Calu3 (cell line): ENCODE measurements at regions not wholly inside any gene's neighbourhood (a gene's known extent, or its start where the extent isn't known, plus 50 kb on each side); places are given as distances from the start of the nearest gene placed in this dataset.

Source experiments
- BruUV-seq: library from RNA; stranded (reverse); fragments of 400-500 nt; replicated peaks from 2 replicates; lab custom pipeline; 2021; lab: Mats Ljungman, UMichigan
- CTCF ChIA-PET: fragments of 300-600 bp; sonication (Branson Sonifier 250); formaldehyde crosslinking; loops from one replicate; lab custom pipeline; 2022; ENCODE audit warnings: antibody characterized with exemption; lab: Charles Lee
- DNase-seq: peaks from one replicate; pipeline ENCODE4 v3.0.0; 2022
- H3K27ac Mint-ChIP-seq: one replicate; pipeline ENCODE4 v1.8.0; 2022; ENCODE audit warnings: mixed read lengths; ENCODE audit not compliant: unreplicated experiment
- H3K27me3 Mint-ChIP-seq: one replicate; pipeline ENCODE4 v1.8.0; 2022; ENCODE audit warnings: mixed read lengths; ENCODE audit not compliant: unreplicated experiment
- H3K36me3 Mint-ChIP-seq: one replicate; pipeline ENCODE4 v1.8.0; 2022; ENCODE audit warnings: mild to moderate bottlenecking, moderate library complexity, mixed read lengths; ENCODE audit not compliant: insufficient read depth, unreplicated experiment
- H3K4me1 Mint-ChIP-seq: one replicate; pipeline ENCODE4 v1.8.0; 2022; ENCODE audit warnings: mild to moderate bottlenecking, low read depth, mixed read lengths; ENCODE audit not compliant: unreplicated experiment
- H3K4me3 Mint-ChIP-seq: one replicate; pipeline ENCODE4 v1.8.0; 2022; ENCODE audit warnings: mild to moderate bottlenecking, low read depth, moderate library complexity, mixed read lengths; ENCODE audit not compliant: unreplicated experiment
- H3K9me3 Mint-ChIP-seq: one replicate; pipeline ENCODE4 v1.8.0; 2022; ENCODE audit warnings: low read depth, mixed read lengths; ENCODE audit not compliant: unreplicated experiment
- intact Hi-C: fragments of 100-400 bp; cut with micrococcal nuclease; formaldehyde crosslinking; loops from one replicate; pipeline ENCODE4 v1.10.0; 2022; ENCODE audit not compliant: unreplicated experiment
- TF ChIP-seq, protein P1 (sequence below): fragments of 200-600 bp; IDR thresholded peaks from one replicate; pipeline ENCODE4 v1.8.0; 2022; ENCODE audit warnings: antibody characterized with exemption; ENCODE audit not compliant: unreplicated experiment

DNA sequence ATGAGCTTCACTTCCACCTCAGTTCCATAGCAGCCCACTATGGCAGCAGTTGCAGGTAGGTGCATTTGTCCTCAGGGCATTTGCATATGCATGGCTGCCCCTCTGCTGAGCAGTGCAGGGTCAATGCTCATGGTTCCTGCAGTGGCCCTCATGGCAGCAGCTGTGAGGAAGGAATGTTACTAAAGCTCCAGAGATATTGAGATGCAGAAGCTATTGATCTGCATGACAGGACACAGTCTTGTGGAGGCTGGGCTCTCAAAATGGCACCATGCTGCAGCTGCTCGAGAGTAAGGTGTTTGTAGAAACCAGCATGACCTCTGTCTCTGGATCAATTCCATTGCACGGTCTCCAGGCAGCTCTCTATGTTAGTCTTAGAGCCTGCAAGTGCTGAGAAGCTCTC lies 179.2 kb upstream of the PCDH18 start:
- no peaks in the 10 kb centered on the region for H3K4me1 Mint-ChIP-seq
- no peaks in the 10 kb centered on the region for H3K36me3 Mint-ChIP-seq
- intact Hi-C loops = no loop called here
- BruUV-seq = no TSS peak
- TF ChIP-seq, protein P1, sequence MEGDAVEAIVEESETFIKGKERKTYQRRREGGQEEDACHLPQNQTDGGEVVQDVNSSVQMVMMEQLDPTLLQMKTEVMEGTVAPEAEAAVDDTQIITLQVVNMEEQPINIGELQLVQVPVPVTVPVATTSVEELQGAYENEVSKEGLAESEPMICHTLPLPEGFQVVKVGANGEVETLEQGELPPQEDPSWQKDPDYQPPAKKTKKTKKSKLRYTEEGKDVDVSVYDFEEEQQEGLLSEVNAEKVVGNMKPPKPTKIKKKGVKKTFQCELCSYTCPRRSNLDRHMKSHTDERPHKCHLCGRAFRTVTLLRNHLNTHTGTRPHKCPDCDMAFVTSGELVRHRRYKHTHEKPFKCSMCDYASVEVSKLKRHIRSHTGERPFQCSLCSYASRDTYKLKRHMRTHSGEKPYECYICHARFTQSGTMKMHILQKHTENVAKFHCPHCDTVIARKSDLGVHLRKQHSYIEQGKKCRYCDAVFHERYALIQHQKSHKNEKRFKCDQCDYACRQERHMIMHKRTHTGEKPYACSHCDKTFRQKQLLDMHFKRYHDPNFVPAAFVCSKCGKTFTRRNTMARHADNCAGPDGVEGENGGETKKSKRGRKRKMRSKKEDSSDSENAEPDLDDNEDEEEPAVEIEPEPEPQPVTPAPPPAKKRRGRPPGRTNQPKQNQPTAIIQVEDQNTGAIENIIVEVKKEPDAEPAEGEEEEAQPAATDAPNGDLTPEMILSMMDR = no peak
- H3K27ac Mint-ChIP-seq = no peak overlapping the region
- CTCF ChIA-PET = no interaction called here
- H3K4me3 Mint-ChIP-seq = no peak overlapping the region
- H3K27me3 Mint-ChIP-seq = no peaks in the 10 kb centered on the region
- no peaks in the 10 kb centered on the region for H3K9me3 Mint-ChIP-seq
- no peak for DNase-seq

DNA sequence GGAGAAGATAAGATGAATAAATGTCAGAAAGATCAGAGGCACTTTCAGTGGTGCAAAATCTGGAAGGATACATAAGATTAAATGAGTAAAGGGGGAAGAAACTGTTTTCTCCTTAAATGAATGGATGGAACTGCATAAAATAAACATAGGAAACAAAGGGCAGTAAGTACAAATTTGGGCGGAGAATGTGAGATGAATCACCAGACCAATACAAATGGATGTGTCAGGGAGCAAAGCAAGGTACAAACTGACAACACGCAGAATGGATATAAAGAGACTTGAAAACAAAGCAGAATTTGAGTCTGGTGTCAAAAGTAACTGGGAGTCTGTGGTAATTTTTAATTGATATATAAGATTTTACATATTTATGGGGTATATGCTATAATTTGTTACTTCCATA lies 175.3 kb upstream of the PCDH18 start:
- no peak overlapping the region for H3K27ac Mint-ChIP-seq

DNA sequence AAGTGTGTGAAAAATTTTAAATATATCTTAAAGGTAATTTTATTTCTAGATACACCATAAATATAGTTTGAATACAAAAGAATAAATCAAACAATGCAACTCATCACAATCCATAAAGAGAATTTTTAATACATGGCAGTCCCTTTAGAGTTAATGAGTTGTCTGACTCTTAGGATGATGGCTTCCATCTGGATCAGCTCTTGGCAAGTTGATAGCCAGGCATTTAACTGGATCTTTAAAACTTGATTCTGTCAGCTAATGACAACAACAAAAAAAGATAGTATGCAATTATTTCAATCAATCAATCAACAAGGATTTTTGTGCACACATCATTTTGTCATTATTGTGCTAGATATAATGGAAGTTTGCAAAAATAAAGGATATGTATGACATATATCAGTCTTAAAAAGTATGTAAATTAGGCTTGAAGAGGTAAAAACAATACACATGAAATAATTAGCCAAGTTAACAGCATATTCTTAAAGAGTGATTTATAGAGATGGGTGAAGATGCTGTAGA lies 174.9 kb upstream of the PCDH18 start:
- Mint-ChIP-seq H3K27me3 (no peaks in the 10 kb centered on the region), H3K4me3 (no peak overlapping the region), H3K4me1 (no peaks in the 10 kb centered on the region), H3K36me3 (no peaks in the 10 kb centered on the region), H3K27ac (no peak overlapping the region), H3K9me3 (no peaks in the 10 kb centered on the region)
- TF ChIP-seq, protein P1 = no peak
- BruUV-seq = no TSS peak
- DNase-seq = no peak
- intact Hi-C loops = no loop called here
- CTCF ChIA-PET = no interaction called here

More for the DNA sequence above, 175.3 kb upstream of the PCDH18 start:
- H3K4me1 Mint-ChIP-seq = no peaks in the 10 kb centered on the region
- H3K36me3 Mint-ChIP-seq = no peaks in the 10 kb centered on the region
- H3K27me3 Mint-ChIP-seq = no peaks in the 10 kb centered on the region
- no TSS peak for BruUV-seq
- H3K9me3 Mint-ChIP-seq = no peaks in the 10 kb centered on the region
- intact Hi-C loops = no loop called here
- CTCF ChIA-PET = no interaction called here
- no peak overlapping the region for H3K4me3 Mint-ChIP-seq
- DNase-seq = no peak
- TF ChIP-seq, protein P1 = no peak

DNA sequence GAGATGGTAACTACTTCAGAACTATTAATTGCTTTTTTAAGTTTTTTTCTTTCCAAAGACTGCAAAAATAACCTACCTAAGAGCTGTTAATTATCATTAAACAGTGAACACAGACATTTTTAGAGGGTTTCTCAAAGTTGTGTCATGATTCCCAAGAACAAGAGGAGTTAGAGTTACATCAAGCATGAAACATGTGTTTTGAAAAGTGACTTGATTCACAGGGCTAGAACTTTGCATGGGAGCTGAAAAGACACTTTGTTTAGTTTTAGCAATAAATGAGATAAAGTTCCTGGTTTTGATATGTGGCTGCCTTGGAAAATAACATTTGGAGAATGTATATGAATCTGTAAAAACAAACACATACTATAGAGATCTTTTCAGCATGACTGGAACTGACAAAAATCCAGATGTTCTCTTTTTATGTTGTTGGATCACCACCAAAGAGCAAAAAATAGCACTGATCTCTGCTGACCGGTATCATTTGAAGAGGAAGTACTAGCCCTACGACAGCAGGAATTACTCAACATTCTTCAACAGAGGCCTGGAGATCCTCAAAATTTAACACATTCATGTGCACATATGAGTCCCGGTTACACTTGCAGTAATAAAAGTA lies 173.0 kb upstream of the PCDH18 start:
- Mint-ChIP-seq H3K9me3 (no peaks in the 10 kb centered on the region), H3K4me1 (no peaks in the 10 kb centered on the region), H3K4me3 (no peak overlapping the region), H3K36me3 (no peaks in the 10 kb centered on the region), H3K27ac (no peak overlapping the region), H3K27me3 (no peaks in the 10 kb centered on the region)
- intact Hi-C loops = no loop called here
- CTCF ChIA-PET = interaction anchor here (0.6 kb wide), 1 partner anchor 542 kb away, joined by 6 read pairs; no protein-coding TSS in a partner anchor
- TF ChIP-seq, protein P1 = no peak
- no TSS peak for BruUV-seq
- DNase-seq = no peak
